ENCODE measurements at regions not wholly inside any gene's neighbourhood (a gene's known extent, or its start where the extent isn't known, plus 50 kb on each side); places are given as distances from the start of the nearest gene placed in this dataset.

DNA sequence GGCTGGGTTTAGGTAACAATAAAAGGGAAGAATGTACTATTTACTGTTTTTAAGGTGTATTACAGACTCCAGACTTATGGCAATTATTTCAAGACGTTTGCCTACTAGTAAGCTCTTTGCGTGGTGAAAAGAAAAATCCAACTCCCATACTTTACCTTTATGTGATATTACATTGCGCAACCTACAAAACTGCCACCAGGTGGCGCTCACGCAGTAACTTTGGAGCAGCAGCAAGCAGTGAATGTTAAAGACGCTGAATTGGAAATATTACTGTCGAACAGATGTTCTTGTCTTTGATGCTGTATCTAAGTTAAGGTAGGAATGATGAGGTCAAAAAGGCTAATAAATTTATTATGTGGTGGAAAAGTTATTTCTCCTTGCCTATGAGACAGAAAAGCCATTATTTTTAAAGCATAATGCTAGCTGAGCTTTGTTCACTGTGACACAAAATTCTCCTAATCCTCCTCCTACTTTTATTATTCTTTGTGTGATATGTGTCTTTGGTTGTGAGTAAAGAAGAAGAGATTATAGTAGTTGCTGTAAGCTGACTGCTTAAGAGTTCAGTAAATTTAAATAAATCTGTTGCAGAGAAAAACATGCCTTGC is 1099.8 kb upstream of the TENM3 start:
- Histone ChIP-seq H3K27me3 (ENCODE audit: insufficient read depth, low read length) (no peaks in the 10 kb centered on the region), H3K27ac (ENCODE audit: low read depth, low read length) (no peak overlapping the region), H3K9ac (ENCODE audit: low read depth, low read length) (no peak overlapping the region), H3K9me3 (ENCODE audit: insufficient read depth, low read depth, low read length) (no peaks in the 10 kb centered on the region), H3K4me3 (ENCODE audit: low read length) (no peak overlapping the region), H3K36me3 (ENCODE audit: insufficient read depth, low read length) (no peaks in the 10 kb centered on the region), H3K4me1 (ENCODE audit: insufficient read depth, low read length) (no peaks in the 10 kb centered on the region)
- 12% methylated on average over 7 of the region's 7 CpGs for WGBS

DNA sequence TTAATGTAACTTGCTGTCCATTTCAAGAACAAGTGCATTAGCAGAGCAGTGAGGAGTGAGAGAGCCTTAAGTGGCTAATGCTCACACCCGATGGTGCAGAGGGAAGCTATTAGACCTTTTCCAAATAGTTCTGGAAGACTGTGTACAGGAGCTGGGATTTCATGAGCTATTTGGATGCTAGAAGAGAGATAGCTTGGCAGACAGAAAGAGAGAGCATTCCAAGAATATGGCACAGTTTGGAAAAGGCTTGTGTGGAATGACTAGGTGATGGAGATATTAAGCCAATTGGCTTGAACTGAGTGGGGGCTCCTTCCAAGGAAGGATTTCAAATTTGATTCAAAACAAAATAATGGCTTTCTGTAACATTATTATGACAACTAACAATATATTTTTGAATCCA is 1097.2 kb upstream of the TENM3 start:
- Histone ChIP-seq H3K4me3 (ENCODE audit: low read length) (no peak overlapping the region), H3K36me3 (ENCODE audit: insufficient read depth, low read length) (no peaks in the 10 kb centered on the region), H3K27me3 (ENCODE audit: insufficient read depth, low read length) (no peaks in the 10 kb centered on the region), H3K9ac (ENCODE audit: low read depth, low read length) (no peak overlapping the region), H3K27ac (ENCODE audit: low read depth, low read length) (no peak overlapping the region), H3K9me3 (ENCODE audit: insufficient read depth, low read depth, low read length) (no peaks in the 10 kb centered on the region), H3K4me1 (ENCODE audit: insufficient read depth, low read length) (no peaks in the 10 kb centered on the region)
- 100% methylated on average over 1 of the region's 1 CpG for WGBS

DNA sequence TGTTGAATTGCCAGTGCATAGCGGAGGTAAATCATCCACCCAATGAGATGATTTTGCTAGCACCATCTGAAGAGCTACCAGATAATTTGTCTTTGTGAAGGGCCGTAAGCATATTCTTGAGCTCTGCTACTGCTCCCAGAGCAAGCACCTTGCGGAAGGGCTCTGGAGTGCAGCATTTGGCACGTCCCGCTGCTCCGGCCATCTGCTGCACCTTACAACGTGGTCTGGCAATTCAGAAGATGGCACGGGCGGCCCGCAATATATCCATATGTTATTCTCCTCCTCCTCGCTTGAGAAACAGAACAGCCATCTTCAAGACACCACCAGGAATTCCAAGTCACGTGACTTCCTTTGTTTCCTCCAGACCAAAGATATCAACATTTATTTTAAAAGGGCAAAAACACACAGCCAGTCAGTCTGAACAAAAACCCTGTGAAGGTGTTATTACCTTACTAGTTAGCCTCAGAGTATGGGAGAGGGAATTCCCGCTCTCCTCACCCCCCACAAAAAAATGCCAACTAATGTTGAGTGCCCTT is 1095.7 kb upstream of the TENM3 start:
- Histone ChIP-seq H3K4me1 (ENCODE audit: insufficient read depth, low read length) (no peaks in the 10 kb centered on the region), H3K4me3 (ENCODE audit: low read length) (no peak overlapping the region), H3K27ac (ENCODE audit: low read depth, low read length) (no peak overlapping the region), H3K27me3 (ENCODE audit: insufficient read depth, low read length) (no peaks in the 10 kb centered on the region), H3K36me3 (ENCODE audit: insufficient read depth, low read length) (no peaks in the 10 kb centered on the region), H3K9me3 (ENCODE audit: insufficient read depth, low read depth, low read length) (no peaks in the 10 kb centered on the region), H3K9ac (ENCODE audit: low read depth, low read length) (no peak overlapping the region)
- WGBS: 96% methylated on average over 12 of the region's 13 CpGs

- no peaks in the 10 kb centered on the region for H3K27me3 ChIP-seq (ENCODE audit: insufficient read depth, low read length)
- H3K9me3 ChIP-seq (ENCODE audit: insufficient read depth, low read depth, low read length): no peaks in the 10 kb centered on the region
- no peaks in the 10 kb centered on the region for H3K36me3 ChIP-seq (ENCODE audit: insufficient read depth, low read length)
- no peak overlapping the region for H3K4me3 ChIP-seq (ENCODE audit: low read length)
- H3K27ac ChIP-seq (ENCODE audit: low read depth, low read length): no peak overlapping the region
- H3K4me1 ChIP-seq (ENCODE audit: insufficient read depth, low read length): no peaks in the 10 kb centered on the region
- no peak overlapping the region for H3K9ac ChIP-seq (ENCODE audit: low read depth, low read length)
- WGBS: 93% methylated on average over 5 of the region's 5 CpGs
Measured at GRCh38 chr4:181148470-181148869, 1094.7 kb upstream of the TENM3 start.

GRCh38 chr4:181150191-181150590 is 1093.0 kb upstream of the TENM3 start:
- H3K36me3 ChIP-seq (ENCODE audit: insufficient read depth, low read length): no peaks in the 10 kb centered on the region
- no peak overlapping the region for H3K4me3 ChIP-seq (ENCODE audit: low read length)
- no peaks in the 10 kb centered on the region for H3K27me3 ChIP-seq (ENCODE audit: insufficient read depth, low read length)
- WGBS: 94% methylated on average over 4 of the region's 4 CpGs
- no peak overlapping the region for H3K27ac ChIP-seq (ENCODE audit: low read depth, low read length)
- no peaks in the 10 kb centered on the region for H3K9me3 ChIP-seq (ENCODE audit: insufficient read depth, low read depth, low read length)
- no peak overlapping the region for H3K9ac ChIP-seq (ENCODE audit: low read depth, low read length)
- no peaks in the 10 kb centered on the region for H3K4me1 ChIP-seq (ENCODE audit: insufficient read depth, low read length)

- no peaks in the 10 kb centered on the region for H3K4me1 ChIP-seq (ENCODE audit: insufficient read depth, low read length)
- H3K9me3 ChIP-seq (ENCODE audit: insufficient read depth, low read depth, low read length): no peaks in the 10 kb centered on the region
- H3K36me3 ChIP-seq (ENCODE audit: insufficient read depth, low read length): no peaks in the 10 kb centered on the region
- no peaks in the 10 kb centered on the region for H3K27me3 ChIP-seq (ENCODE audit: insufficient read depth, low read length)
- no peak overlapping the region for H3K4me3 ChIP-seq (ENCODE audit: low read length)
- no peak overlapping the region for H3K27ac ChIP-seq (ENCODE audit: low read depth, low read length)
- H3K9ac ChIP-seq (ENCODE audit: low read depth, low read length): no peak overlapping the region
- 91% methylated on average over 6 of the region's 7 CpGs for WGBS
Measured at GRCh38 chr4:181151856-181152255, 1091.3 kb upstream of the TENM3 start.

DNA sequence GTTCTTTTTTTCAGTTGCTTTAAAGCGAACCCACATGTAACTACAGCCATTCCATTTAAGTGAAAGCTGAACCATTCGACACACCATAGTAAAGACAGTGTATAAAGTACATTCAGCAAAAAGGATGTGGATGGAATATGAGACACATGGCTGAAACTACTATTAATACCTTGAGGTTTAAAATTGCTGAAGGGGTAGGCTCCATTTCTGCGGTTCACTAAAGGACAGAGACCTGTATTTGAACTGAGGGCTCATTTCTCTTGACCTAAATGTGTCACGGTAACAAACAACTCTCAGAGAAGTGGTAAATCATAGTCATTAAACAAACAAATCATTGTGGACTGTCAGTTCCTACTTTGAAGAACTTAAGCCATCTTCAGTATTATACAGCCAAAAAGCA is 1085.6 kb upstream of the TENM3 start:
- no peaks in the 10 kb centered on the region for H3K36me3 ChIP-seq (ENCODE audit: insufficient read depth, low read length)
- H3K4me3 ChIP-seq (ENCODE audit: low read length): no peak overlapping the region
- WGBS: 84% methylated on average over 4 of the region's 4 CpGs

GRCh38 chr4:181158971-181159370 is 1084.2 kb upstream of the TENM3 start:
- Histone ChIP-seq H3K27me3 (ENCODE audit: insufficient read depth, low read length) (peaks cover 10% of the 10 kb centered on the region; the same call in 1 of the 2 replicates), H3K4me1 (ENCODE audit: insufficient read depth, low read length) (peaks cover 14% of the 10 kb centered on the region; the same call in 1 of the 2 replicates), H3K9ac (ENCODE audit: low read depth, low read length) (no peak overlapping the region), H3K27ac (ENCODE audit: low read depth, low read length) (no peak overlapping the region), H3K9me3 (ENCODE audit: insufficient read depth, low read depth, low read length) (no peaks in the 10 kb centered on the region), H3K36me3 (ENCODE audit: insufficient read depth, low read length) (no peaks in the 10 kb centered on the region), H3K4me3 (ENCODE audit: low read length) (no peak overlapping the region)
- WGBS: 95% methylated on average over 8 of the region's 8 CpGs

More for the DNA sequence above, 1085.6 kb upstream of the TENM3 start:
- peaks cover 10% of the 10 kb centered on the region; the same call in 1 of the 2 replicates for H3K27me3 ChIP-seq (ENCODE audit: insufficient read depth, low read length)
- H3K27ac ChIP-seq (ENCODE audit: low read depth, low read length): no peak overlapping the region
- H3K9me3 ChIP-seq (ENCODE audit: insufficient read depth, low read depth, low read length): no peaks in the 10 kb centered on the region
- H3K9ac ChIP-seq (ENCODE audit: low read depth, low read length): no peak overlapping the region
- peaks cover 14% of the 10 kb centered on the region; the same call in 1 of the 2 replicates for H3K4me1 ChIP-seq (ENCODE audit: insufficient read depth, low read length)

- H3K9me3 ChIP-seq (ENCODE audit: insufficient read depth, low read depth, low read length): no peaks in the 10 kb centered on the region
- peaks cover 30% of the 10 kb centered on the region for H3K27me3 ChIP-seq (ENCODE audit: insufficient read depth, low read length)
- H3K4me3 ChIP-seq (ENCODE audit: low read length): no peak overlapping the region
- WGBS: 42% methylated on average over 4 of the region's 4 CpGs
- no peak overlapping the region for H3K27ac ChIP-seq (ENCODE audit: low read depth, low read length)
- no peak overlapping the region for H3K9ac ChIP-seq (ENCODE audit: low read depth, low read length)
- H3K4me1 ChIP-seq (ENCODE audit: insufficient read depth, low read length): peaks cover 27% of the 10 kb centered on the region
- no peaks in the 10 kb centered on the region for H3K36me3 ChIP-seq (ENCODE audit: insufficient read depth, low read length)
Measured at GRCh38 chr4:181161669-181162068, 1081.5 kb upstream of the TENM3 start.

DNA sequence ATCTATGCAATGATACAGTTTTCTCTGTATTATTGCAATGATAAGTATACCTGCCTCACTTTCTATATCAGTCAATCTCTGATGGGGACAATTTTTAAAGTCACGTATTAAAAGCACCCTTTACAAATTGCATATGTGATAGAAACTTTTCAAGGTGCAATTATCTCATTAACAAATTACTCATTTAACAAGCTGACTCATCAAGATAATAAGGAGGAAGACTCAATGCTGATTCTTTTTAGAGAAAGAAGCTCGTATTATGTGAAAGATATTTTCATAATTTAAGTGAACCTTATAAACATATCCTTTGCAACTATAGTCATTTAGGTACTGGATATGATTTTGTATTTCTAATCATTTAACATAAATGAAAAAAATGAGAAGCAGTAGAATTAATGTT is 1080.9 kb upstream of the TENM3 start:
- Histone ChIP-seq H3K4me3 (ENCODE audit: low read length) (no peak overlapping the region), H3K27me3 (ENCODE audit: insufficient read depth, low read length) (peaks cover 32% of the 10 kb centered on the region), H3K4me1 (ENCODE audit: insufficient read depth, low read length) (peaks cover 29% of the 10 kb centered on the region), H3K9me3 (ENCODE audit: insufficient read depth, low read depth, low read length) (no peaks in the 10 kb centered on the region), H3K36me3 (ENCODE audit: insufficient read depth, low read length) (no peaks in the 10 kb centered on the region), H3K27ac (ENCODE audit: low read depth, low read length) (no peak overlapping the region), H3K9ac (ENCODE audit: low read depth, low read length) (no peak overlapping the region)
- 80% methylated on average over 1 of the region's 2 CpGs for WGBS

DNA sequence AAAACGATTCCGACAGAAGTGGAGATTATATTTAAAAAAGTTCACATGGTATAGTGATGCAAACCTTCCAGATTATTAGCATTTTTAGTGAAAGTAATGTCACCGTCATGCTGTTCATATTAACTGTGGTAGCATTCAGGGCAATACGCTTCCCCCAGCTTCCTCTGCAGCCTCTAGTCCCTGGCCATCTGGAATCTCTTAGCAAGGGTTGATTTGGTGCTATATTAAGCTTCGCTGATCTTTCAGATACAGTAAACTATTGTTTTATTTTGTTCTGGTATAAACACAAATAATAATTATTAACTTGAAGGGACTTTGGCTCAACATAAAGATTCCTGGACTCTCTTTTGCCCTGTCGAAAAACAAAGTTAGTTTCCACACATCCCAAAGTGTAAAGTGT is 1080.5 kb upstream of the TENM3 start:
- Histone ChIP-seq H3K9ac (ENCODE audit: low read depth, low read length) (no peak overlapping the region), H3K36me3 (ENCODE audit: insufficient read depth, low read length) (no peaks in the 10 kb centered on the region), H3K27ac (ENCODE audit: low read depth, low read length) (no peak overlapping the region), H3K27me3 (ENCODE audit: insufficient read depth, low read length) (peaks cover 36% of the 10 kb centered on the region), H3K9me3 (ENCODE audit: insufficient read depth, low read depth, low read length) (no peaks in the 10 kb centered on the region), H3K4me3 (ENCODE audit: low read length) (no peak overlapping the region), H3K4me1 (ENCODE audit: insufficient read depth, low read length) (peaks cover 33% of the 10 kb centered on the region)
- WGBS: 89% methylated on average over 5 of the region's 6 CpGs

All from HUES64 (cell line).